DND-41 (cell line): ENCODE measurements at regions not wholly inside any gene's neighbourhood (a gene's known extent, or its start where the extent isn't known, plus 50 kb on each side); places are given as distances from the start of the nearest gene placed in this dataset.

Experiments used
- ATAC-seq: fragments of 200-7000 bp; cut with Tn5 transposase; 3 replicates; pipeline ENCODE4 v1.9.1; 2021; ENCODE audit warnings: low read depth; ENCODE audit not compliant: insufficient read depth
- DNase-seq: peaks from one replicate; pipeline ENCODE4 v3.0.0-alpha.2; 2020
- H2AFZ ChIP-seq: 2 replicates; pipeline ENCODE4 v1.6.0; 2012; ENCODE audit warnings: low read depth, low read length
- H3K27ac ChIP-seq: 2 replicates; pipeline ENCODE4 v1.5.1; 2012; ENCODE audit warnings: low read length, inconsistent platforms
- H3K27me3 ChIP-seq: fragments of 200-600 bp; sonication (generic); 2 replicates; pipeline ENCODE4 v1.6.0; 2012; ENCODE audit warnings: low read length, mild to moderate bottlenecking, inconsistent platforms; ENCODE audit not compliant: insufficient read depth, poor library complexity
- H3K36me3 ChIP-seq: 2 replicates; pipeline ENCODE4 v1.5.1; 2012; ENCODE audit warnings: low read length, inconsistent platforms; ENCODE audit not compliant: insufficient read depth
- H3K4me1 ChIP-seq: 2 replicates; pipeline ENCODE4 v1.5.1; 2012; ENCODE audit warnings: mild to moderate bottlenecking, low read length; ENCODE audit not compliant: insufficient read depth
- H3K4me2 ChIP-seq: 2 replicates; pipeline ENCODE4 v1.6.0; 2012; ENCODE audit warnings: mild to moderate bottlenecking, moderate library complexity, low read length, inconsistent platforms; ENCODE audit not compliant: insufficient read depth
- H3K4me3 ChIP-seq, 2 experiments: fragments of 200-600 bp in 1 of 2; shearing (Covaris generic) in 1 of 2; 2 replicates each; pipeline ENCODE4 v1.5.1; 2012 to 2016; ENCODE audit warnings: inconsistent platforms in 2 of 2, low read length in 2 of 2, mild to moderate bottlenecking in 2 of 2, low read depth in 1 of 2, moderate library complexity in 1 of 2
- H3K79me2 ChIP-seq: 2 replicates; pipeline ENCODE4 v1.6.0; 2012; ENCODE audit warnings: low read length, inconsistent platforms; ENCODE audit not compliant: insufficient read depth
- H3K9ac ChIP-seq: 2 replicates; pipeline ENCODE4 v1.6.0; 2012; ENCODE audit warnings: low read depth, mild to moderate bottlenecking, inconsistent platforms, low read length, moderate library complexity
- H3K9me3 ChIP-seq: 2 replicates; pipeline ENCODE4 v1.5.1; 2012; ENCODE audit warnings: low read length, moderate library complexity, mild to moderate bottlenecking, inconsistent platforms; ENCODE audit not compliant: insufficient read depth, severe bottlenecking
- H4K20me1 ChIP-seq: 2 replicates; pipeline ENCODE4 v1.6.0; 2012; ENCODE audit warnings: low read length; ENCODE audit not compliant: insufficient read depth
- CTCF ChIP-seq: IDR thresholded peaks from 2 replicates; pipeline ENCODE4 v1.5.1; 2012; ENCODE audit warnings: borderline replicate concordance, low read length, moderate library complexity, mild to moderate bottlenecking; ENCODE audit not compliant: poor library complexity, severe bottlenecking; ENCODE audit errors: extremely low read depth
- EZH2 ChIP-seq: IDR thresholded peaks from 3 replicates; pipeline ENCODE4 v1.6.1; 2012; ENCODE audit warnings: borderline replicate concordance, low read depth, mild to moderate bottlenecking, moderate library complexity, low read length, inconsistent platforms; ENCODE audit not compliant: severe bottlenecking

- Histone ChIP-seq H3K9ac (no peak overlapping the region), H2AFZ (no peak overlapping the region), H3K4me3 (no peak overlapping the region), H3K9me3 (no peaks in the 10 kb centered on the region), H3K79me2 (no peaks in the 10 kb centered on the region), H4K20me1 (no peaks in the 10 kb centered on the region), H3K4me2 (no peak overlapping the region), H3K27ac (no peak overlapping the region), H3K4me1 (no peaks in the 10 kb centered on the region), H3K36me3 (no peaks in the 10 kb centered on the region), H3K27me3 (no peaks in the 10 kb centered on the region)
- no peak for TF ChIP-seq CTCF
- no peak for TF ChIP-seq EZH2
- DNase-seq (no peak), ATAC-seq (no peak)
Observed at GRCh38 chr1:221013691-221014660, 134.7 kb downstream of the HLX start.

GRCh38 chr1:221015159-221015790 is 136.0 kb downstream of the HLX start:
- Histone ChIP-seq H4K20me1 (no peaks in the 10 kb centered on the region), H3K27me3 (no peaks in the 10 kb centered on the region), H3K27ac (no peak overlapping the region), H3K4me1 (no peaks in the 10 kb centered on the region), H3K9ac (no peak overlapping the region), H3K4me3 (no peak overlapping the region), H3K9me3 (no peaks in the 10 kb centered on the region), H3K4me2 (no peak overlapping the region), H2AFZ (no peak overlapping the region), H3K36me3 (no peaks in the 10 kb centered on the region), H3K79me2 (no peaks in the 10 kb centered on the region)
- TF ChIP-seq EZH2 (no peak), CTCF (no peak)
- ATAC-seq = no peak
- no peak for DNase-seq

DNA sequence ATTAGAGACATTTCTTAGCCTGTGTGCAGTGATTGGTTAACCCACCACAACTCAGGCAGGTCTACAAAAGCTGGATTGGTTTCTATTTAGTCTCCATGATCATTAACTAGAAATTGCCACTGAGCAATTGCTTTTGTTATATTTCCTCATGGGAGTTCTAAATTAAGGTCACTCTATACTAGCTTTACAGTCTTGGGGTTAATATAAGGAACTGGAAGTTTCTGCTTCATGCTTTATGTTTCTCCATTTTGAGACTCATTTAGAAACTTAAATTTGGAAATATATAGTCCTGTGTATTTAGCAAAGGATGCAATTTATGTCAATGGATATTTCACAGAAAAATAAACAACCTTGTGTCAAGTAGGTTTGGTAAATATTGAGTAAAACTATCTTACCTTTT is 137.5 kb downstream of the HLX start:
- Histone ChIP-seq H3K4me3 (no peak overlapping the region), H2AFZ (no peak overlapping the region), H3K4me1 (no peaks in the 10 kb centered on the region), H4K20me1 (no peaks in the 10 kb centered on the region), H3K79me2 (no peaks in the 10 kb centered on the region), H3K9me3 (no peaks in the 10 kb centered on the region), H3K36me3 (no peaks in the 10 kb centered on the region), H3K4me2 (no peak overlapping the region), H3K27me3 (no peaks in the 10 kb centered on the region), H3K9ac (no peak overlapping the region), H3K27ac (no peak overlapping the region)
- no peak for DNase-seq
- no peak for ATAC-seq
- no peak for TF ChIP-seq EZH2
- TF ChIP-seq CTCF = no peak
